ENCODE measurements at regions not wholly inside any gene's neighbourhood (a gene's known extent, or its start where the extent isn't known, plus 50 kb on each side); places are given as distances from the start of the nearest gene placed in this dataset.

DNA sequence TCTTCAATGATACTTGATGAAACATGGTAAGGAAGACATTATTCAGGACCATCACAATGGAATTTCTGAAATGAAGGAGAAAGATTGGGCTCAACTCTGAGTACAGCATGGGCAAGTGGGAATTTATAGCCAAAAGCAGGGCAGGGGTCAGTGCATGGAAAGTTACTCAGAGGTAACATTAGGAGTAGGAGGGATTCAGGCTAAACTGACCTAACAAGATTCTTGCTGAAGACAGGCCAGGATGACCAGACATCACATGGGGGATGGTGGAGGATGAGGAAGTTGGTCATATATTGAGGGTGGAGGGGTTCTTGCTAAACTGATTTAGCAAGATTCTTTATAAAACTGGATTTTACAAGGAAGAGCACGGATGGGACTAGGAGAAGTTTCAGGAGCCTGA is 489.8 kb downstream of the ADCYAP1 start:
- TF ChIP-seq CSRNP3 (CRISPR knock-in tag; IDR thresholded peaks at IDR 0.05), result no peak
- TF ChIP-seq, protein P1, sequence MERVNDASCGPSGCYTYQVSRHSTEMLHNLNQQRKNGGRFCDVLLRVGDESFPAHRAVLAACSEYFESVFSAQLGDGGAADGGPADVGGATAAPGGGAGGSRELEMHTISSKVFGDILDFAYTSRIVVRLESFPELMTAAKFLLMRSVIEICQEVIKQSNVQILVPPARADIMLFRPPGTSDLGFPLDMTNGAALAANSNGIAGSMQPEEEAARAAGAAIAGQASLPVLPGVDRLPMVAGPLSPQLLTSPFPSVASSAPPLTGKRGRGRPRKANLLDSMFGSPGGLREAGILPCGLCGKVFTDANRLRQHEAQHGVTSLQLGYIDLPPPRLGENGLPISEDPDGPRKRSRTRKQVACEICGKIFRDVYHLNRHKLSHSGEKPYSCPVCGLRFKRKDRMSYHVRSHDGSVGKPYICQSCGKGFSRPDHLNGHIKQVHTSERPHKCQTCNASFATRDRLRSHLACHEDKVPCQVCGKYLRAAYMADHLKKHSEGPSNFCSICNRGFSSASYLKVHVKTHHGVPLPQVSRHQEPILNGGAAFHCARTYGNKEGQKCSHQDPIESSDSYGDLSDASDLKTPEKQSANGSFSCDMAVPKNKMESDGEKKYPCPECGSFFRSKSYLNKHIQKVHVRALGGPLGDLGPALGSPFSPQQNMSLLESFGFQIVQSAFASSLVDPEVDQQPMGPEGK (CRISPR knock-in tag; IDR thresholded peaks at IDR 0.05; ENCODE audit: borderline replicate concordance), result no peak
- TF ChIP-seq CREB5 (CRISPR knock-in tag; IDR thresholded peaks at IDR 0.05; ENCODE audit: low read depth), result no peak
- no peak for TF ChIP-seq TSHZ2 (CRISPR knock-in tag; IDR thresholded peaks at IDR 0.05)
- no peak for TF ChIP-seq TOX (CRISPR knock-in tag; IDR thresholded peaks at IDR 0.05; ENCODE audit: borderline replicate concordance)
- TF ChIP-seq ZFP3 (CRISPR knock-in tag; IDR thresholded peaks at IDR 0.05), result no peak
- TF ChIP-seq ZC3H10 (CRISPR knock-in tag; IDR thresholded peaks at IDR 0.05), result no peak
- no peak for TF ChIP-seq ARNTL (CRISPR knock-in tag; IDR thresholded peaks at IDR 0.05; ENCODE audit: borderline replicate concordance, low read depth)
- TF ChIP-seq ZNF565 (CRISPR knock-in tag; conservative IDR thresholded peaks at IDR 0.05; ENCODE audit: low read depth), result no peak
- TF ChIP-seq ZNF8 (CRISPR knock-in tag; IDR thresholded peaks at IDR 0.05), result no peak
- no peak for TF ChIP-seq RARB (CRISPR knock-in tag; IDR thresholded peaks at IDR 0.05)
- no peak for TF ChIP-seq OSR1 (CRISPR knock-in tag; IDR thresholded peaks at IDR 0.05)
- TF ChIP-seq PPARA (CRISPR knock-in tag; IDR thresholded peaks at IDR 0.05; ENCODE audit: borderline replicate concordance), result no peak

Measured in SK-N-SH treated with all-trans-retinoic acid at 6 μM for 48 hours (cell line).